ENCODE measurements at regions not wholly inside any gene's neighbourhood (a gene's known extent, or its start where the extent isn't known, plus 50 kb on each side); places are given as distances from the start of the nearest gene placed in this dataset.
"Not testable (repeated sequence)": the region's sequence is repeated elsewhere in the genome, so short reads cannot be mapped to it uniquely, and the experiment has no call there.

DNA sequence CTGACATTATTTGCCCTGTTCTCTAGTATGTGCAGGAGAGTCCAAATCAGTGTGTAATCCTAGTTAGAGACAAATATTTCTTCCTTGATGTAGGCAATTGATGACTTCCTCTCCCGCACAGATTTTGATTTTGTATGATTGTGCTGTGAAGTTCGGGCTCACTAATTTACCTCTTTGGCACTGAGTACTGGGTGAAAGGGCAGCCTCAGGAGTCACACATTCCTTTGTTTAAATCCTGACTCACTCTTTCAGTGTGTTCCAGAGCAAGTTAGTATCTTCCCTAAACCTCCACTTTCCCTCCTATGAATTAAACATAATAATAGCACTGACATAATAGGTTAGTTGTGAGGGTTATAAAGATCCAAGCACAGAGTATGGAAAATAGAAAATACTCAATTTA is 269.7 kb downstream of the ISL1 start:
- no peak for DNase-seq

GRCh38 chr5:51657340-51658240 is 274.3 kb downstream of the ISL1 start:
- no peak for DNase-seq

- DNase-seq = no peak
These were observed 278.5 kb downstream of the ISL1 start for GRCh38 chr5:51661646-51662265.

- DNase-seq = no peak
These were observed 281.4 kb downstream of the ISL1 start for GRCh38 chr5:51664491-51665250.

GRCh38 chr5:51665251-51665593 is 282.0 kb downstream of the ISL1 start:
- DNase-seq = no peak

GRCh38 chr5:51669095-51669494 is 285.8 kb downstream of the ISL1 start:
- DNase-seq = no peak

DNA sequence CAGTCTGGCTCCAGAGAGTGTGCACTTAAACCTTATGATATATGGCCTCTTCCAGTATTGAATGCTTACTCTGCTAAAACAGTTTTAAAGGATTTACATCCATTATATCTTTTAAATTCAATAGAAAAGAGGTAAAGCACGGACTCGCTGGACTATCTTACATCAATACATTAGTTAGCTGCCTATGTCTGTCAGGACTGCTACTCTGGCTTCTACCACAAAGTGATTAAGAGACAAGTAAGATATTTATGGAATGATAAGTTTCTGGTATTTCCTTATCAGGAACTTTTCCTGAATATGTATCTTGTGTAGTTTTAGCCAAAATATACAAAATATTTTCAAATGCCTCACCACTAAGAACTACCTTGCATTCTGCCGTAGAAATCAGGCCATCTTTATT is 295.1 kb downstream of the ISL1 start:
- DNase-seq = no peak

DNA sequence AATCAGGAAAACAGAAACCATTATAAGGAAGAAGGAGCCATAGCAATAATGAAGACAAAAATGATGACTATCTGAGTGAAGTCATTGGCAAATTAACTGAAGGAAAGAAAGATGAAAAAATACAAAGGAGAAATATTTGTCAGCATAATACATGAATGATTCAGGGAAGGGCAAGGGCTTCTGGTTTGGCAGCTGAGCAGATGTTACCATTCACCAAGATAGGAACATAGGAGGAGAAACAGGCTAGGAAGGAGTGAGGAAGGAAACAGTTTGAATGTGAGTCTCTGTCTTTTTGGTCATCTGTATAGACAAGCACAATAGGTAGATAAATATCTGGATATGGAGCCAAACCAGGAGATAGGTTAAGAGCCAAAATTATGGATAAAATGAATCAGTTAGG is 296.0 kb downstream of the ISL1 start:
- no peak for DNase-seq

GRCh38 chr5:51684794-51685355 is 301.6 kb downstream of the ISL1 start:
- DNase-seq = no peak

DNA sequence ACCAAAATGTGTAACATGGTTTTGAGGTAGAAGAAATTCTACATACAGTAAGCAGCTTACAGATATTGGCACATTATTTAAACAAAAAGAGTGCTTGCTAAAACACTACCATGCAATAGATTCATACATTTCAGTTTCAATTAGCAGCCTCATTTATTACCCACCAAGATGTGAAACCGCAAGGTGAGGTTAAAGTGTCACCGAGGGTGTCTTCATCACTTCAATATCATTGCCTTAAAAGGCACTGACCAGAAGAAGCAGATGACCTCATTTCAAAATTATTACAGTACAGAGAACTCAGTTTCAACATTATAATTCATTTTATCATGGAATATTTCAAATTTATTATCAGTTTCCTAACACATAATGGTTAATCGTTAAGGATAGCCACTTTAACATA is 302.2 kb downstream of the ISL1 start:
- no peak for DNase-seq

DNA sequence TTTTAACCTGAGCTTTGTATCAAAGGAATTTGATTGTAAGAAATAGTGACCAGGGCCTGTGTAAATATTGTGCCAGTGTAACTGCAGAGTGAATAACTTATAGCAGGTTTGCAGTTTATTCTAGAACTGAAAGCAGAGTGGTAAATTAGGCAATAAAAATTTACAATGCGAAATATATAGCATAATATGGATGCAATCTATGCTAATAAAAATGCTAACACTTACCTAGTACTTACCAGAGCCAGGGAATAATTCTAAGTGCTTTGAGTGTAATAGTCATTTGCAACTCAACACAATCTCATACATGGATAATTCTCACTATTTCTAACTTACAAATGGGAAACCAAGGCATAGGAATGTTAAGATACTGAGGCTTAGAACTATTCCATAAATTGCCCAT is 303.4 kb downstream of the ISL1 start:
- DNase-seq = no peak

GRCh38 chr5:51691538-51692079 is 308.4 kb downstream of the ISL1 start:
- DNase-seq = no peak

GRCh38 chr5:51694826-51695225 is 311.6 kb downstream of the ISL1 start:
- DNase-seq = no peak

GRCh38 chr5:51696122-51696521 is 312.9 kb downstream of the ISL1 start:
- no peak for DNase-seq

DNA sequence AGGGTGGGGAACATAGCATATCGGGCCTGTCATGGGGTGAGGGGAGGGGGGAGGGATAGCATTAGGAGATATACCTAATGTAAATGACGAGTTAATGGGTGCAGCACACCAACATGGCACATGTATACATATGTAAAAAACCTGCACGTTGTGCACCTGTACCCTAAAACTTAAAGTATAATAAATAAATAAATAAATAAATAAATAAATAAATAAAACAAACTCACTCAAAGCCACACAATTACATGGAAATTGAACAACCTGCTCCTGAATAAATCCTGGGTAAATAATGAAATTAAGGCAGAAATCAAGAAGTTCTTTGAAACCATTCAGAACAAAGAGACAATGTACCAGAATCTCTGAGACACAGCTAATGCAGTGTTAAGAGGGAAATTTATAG is 318.8 kb downstream of the ISL1 start:
- DNase-seq = not testable (repeated sequence)

DNA sequence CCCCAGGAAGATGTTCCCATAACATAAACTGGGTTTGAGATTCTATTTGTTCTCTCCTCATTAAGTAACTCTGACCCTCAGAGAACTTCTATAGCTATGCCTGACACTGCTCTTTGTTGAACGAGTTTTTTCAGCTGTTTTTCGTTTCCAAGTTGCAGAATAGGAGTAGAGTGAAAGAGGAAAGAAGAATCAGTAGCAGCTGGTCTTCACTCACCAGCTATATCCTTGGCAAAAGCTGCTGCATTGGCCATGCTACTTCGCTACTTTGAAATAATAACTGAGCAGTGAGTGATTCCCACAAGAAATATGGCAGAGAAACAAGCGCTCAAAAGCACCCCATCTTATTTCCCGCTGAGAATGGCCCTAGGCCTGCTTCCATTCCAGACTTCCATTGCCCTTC is 329.0 kb downstream of the ISL1 start:
- no peak for DNase-seq

- DNase-seq = not testable (repeated sequence)
These were observed 332.2 kb downstream of the ISL1 start for GRCh38 chr5:51715445-51715844.

- no peak for DNase-seq
These were observed 348.3 kb downstream of the ISL1 start for GRCh38 chr5:51731421-51732029.

GRCh38 chr5:51732304-51732703 is 349.1 kb downstream of the ISL1 start:
- DNase-seq = no peak

DNA sequence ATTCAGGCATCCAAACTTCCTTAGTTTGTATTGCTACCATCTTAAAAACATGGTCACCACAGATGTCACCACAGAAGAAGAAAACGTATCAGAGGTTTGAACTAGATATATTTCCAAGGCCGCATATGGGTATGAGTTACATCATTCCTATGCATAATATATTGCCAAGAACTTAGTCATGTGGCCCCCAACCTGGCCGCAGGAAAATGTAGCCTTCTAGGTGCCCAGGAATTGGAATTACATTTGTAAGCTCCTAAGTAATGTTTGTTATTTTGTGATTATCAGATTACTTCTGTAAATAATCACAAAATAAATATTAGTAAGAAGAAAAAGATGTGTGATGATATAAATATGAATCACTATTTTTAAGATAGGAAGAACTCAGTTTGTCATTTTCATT is 351.4 kb downstream of the ISL1 start:
- no peak for DNase-seq

DNA sequence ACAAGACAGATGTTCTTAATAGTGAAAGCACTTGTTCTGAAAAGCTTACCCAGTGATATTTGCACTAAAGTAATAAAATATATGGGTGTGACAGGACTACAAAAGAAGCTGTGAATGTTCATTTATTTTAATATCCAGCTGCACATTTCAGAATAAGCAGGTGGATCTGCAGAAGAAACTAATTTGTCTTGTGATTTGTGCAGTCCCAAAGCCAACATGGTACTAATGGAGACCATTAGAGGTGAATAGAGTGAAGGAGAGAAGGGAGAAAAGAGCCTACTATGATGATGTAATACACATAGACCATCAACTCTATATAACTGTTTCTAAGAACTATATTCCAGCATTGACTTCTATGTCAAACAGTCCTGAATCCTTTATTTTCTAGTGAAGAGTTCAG is 362.8 kb downstream of the ISL1 start:
- DNase-seq = no peak

Data from anterior cingulate cortex (tissue), 58 donors.